ENCODE measurements at regions not wholly inside any gene's neighbourhood (a gene's known extent, or its start where the extent isn't known, plus 50 kb on each side); places are given as distances from the start of the nearest gene placed in this dataset.

DNA sequence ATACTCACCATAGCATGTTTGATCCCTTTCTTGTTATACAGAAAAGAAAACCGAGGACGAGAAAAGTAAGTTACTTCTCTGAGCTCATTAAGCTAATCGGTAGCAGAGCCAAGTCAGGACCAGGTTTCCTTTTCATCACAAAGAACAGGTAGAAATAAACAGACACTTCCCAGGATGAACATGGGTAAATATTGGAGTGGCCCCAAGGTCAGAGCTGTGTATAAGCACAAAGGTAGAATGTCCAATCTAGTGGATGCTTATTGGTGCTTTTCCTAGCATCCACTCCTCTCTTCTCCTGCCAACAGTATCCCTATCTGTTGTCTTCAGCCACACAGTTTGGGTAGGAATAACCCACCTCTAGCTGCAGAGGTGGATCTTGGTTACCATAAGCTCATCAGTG is 52.8 kb upstream of the THUMPD3 start:
- no peaks in the 10 kb centered on the region for H3K4me1 Mint-ChIP-seq
- intact Hi-C loops (cut with micrococcal nuclease) = no loop called here
- Histone ChIP-seq H4K20me1 (ENCODE audit: insufficient read depth, low read length) (no peaks in the 10 kb centered on the region), H3K36me3 (replicated peaks in 1 of 2; ENCODE audit: control insufficient read depth in 1 of 2, insufficient read depth in 2 of 2, low read length in 2 of 2) (no peaks in the 10 kb centered on the region), H3K4me3 (replicated peaks in 1 of 3; ENCODE audit: low read depth in 2 of 3, low read length in 3 of 3) (no peak overlapping the region), H3K27ac (ENCODE audit: low read depth in 1 of 2, low read length in 2 of 2) (no peak overlapping the region), H3K4me2 (replicated peaks; ENCODE audit: extremely low read depth, low read length, poor library complexity, severe bottlenecking) (no peak overlapping the region), H3K9ac (ENCODE audit: insufficient read depth, low read length, poor library complexity, severe bottlenecking) (no peak overlapping the region), H3K79me2 (ENCODE audit: insufficient read depth, low read length) (no peaks in the 10 kb centered on the region), H2AFZ (ENCODE audit: insufficient read depth, low read depth, low read length, poor library complexity, severe bottlenecking) (no peak overlapping the region), H3K27me3 (ENCODE audit: control insufficient read depth in 2 of 2, insufficient read depth in 2 of 2, low read length in 2 of 2) (no peaks in the 10 kb centered on the region), H3K9me3 (replicated peaks in 1 of 2; ENCODE audit: control insufficient read depth in 1 of 2, insufficient read depth in 1 of 2, low read length in 2 of 2) (no peaks in the 10 kb centered on the region), H3K4me1 (ENCODE audit: control insufficient read depth in 1 of 2, insufficient read depth in 2 of 2, low read length in 2 of 2) (no peaks in the 10 kb centered on the region)
- 100% methylated on average over 1 of the region's 3 CpGs for WGBS (ENCODE audit: insufficient coverage)
- peaks cover 3 to 6% (median 5%) of the 10 kb centered on the region in 3 donors for H3K27me3 Mint-ChIP-seq (ENCODE audit: low read depth in 3 of 3)
- H3K9me3 Mint-ChIP-seq = no peaks in the 10 kb centered on the region
- no peak overlapping the region for H3K27ac Mint-ChIP-seq
- TF ChIP-seq, protein P1, sequence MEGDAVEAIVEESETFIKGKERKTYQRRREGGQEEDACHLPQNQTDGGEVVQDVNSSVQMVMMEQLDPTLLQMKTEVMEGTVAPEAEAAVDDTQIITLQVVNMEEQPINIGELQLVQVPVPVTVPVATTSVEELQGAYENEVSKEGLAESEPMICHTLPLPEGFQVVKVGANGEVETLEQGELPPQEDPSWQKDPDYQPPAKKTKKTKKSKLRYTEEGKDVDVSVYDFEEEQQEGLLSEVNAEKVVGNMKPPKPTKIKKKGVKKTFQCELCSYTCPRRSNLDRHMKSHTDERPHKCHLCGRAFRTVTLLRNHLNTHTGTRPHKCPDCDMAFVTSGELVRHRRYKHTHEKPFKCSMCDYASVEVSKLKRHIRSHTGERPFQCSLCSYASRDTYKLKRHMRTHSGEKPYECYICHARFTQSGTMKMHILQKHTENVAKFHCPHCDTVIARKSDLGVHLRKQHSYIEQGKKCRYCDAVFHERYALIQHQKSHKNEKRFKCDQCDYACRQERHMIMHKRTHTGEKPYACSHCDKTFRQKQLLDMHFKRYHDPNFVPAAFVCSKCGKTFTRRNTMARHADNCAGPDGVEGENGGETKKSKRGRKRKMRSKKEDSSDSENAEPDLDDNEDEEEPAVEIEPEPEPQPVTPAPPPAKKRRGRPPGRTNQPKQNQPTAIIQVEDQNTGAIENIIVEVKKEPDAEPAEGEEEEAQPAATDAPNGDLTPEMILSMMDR (IDR thresholded peaks at IDR 0.05) = no peak
- H3K4me3 Mint-ChIP-seq = no peak overlapping the region
- DNase-seq = no peak
- no peaks in the 10 kb centered on the region for H3K36me3 Mint-ChIP-seq

DNA sequence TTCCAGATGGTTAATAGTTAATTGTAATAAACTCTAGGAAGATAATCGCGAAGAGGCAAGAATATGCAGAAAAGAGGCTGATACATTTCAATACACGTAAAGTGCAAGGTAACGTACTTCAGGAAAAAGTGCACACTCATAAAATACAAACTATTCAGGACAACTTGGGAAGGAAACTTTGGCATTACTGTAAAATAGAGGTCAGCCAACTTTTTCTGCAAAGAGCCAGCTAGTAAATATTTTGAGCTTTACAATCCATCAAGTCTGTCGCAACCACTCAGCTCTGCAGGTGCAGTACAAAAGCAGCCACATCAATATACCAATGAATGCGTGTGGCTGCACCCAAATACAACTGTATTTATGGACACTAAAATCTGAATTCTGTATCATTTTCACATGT is 51.6 kb upstream of the THUMPD3 start:
- H3K9ac ChIP-seq (ENCODE audit: insufficient read depth, low read length, poor library complexity, severe bottlenecking) = no peak overlapping the region
- WGBS (ENCODE audit: insufficient coverage) = 100% methylated on average over 2 of the region's 6 CpGs
- H2AFZ ChIP-seq (ENCODE audit: insufficient read depth, low read depth, low read length, poor library complexity, severe bottlenecking) = no peak overlapping the region
- H4K20me1 ChIP-seq (ENCODE audit: insufficient read depth, low read length) = no peaks in the 10 kb centered on the region
- no peaks in the 10 kb centered on the region for H3K9me3 ChIP-seq (replicated peaks in 1 of 2; ENCODE audit: control insufficient read depth in 1 of 2, insufficient read depth in 1 of 2, low read length in 2 of 2)
- TF ChIP-seq, protein P1 (IDR thresholded peaks at IDR 0.05) = no peak
- H3K4me3 Mint-ChIP-seq = no peak overlapping the region
- DNase-seq = no peak
- no peaks in the 10 kb centered on the region for H3K36me3 ChIP-seq (replicated peaks in 1 of 2; ENCODE audit: control insufficient read depth in 1 of 2, insufficient read depth in 2 of 2, low read length in 2 of 2)
- H3K27me3 ChIP-seq (ENCODE audit: control insufficient read depth in 2 of 2, insufficient read depth in 2 of 2, low read length in 2 of 2) = no peaks in the 10 kb centered on the region
- intact Hi-C loops (cut with micrococcal nuclease) = no loop called here
- peaks cover 3 to 9% (median 6%) of the 10 kb centered on the region in 3 donors for H3K27me3 Mint-ChIP-seq (ENCODE audit: low read depth in 3 of 3)
- no peak overlapping the region for H3K27ac ChIP-seq (ENCODE audit: low read depth in 1 of 2, low read length in 2 of 2)
- H3K4me1 ChIP-seq (ENCODE audit: control insufficient read depth in 1 of 2, insufficient read depth in 2 of 2, low read length in 2 of 2) = no peaks in the 10 kb centered on the region
- no peaks in the 10 kb centered on the region for H3K4me1 Mint-ChIP-seq
- H3K36me3 Mint-ChIP-seq = no peaks in the 10 kb centered on the region
- no peaks in the 10 kb centered on the region for H3K9me3 Mint-ChIP-seq
- H3K79me2 ChIP-seq (ENCODE audit: insufficient read depth, low read length) = no peaks in the 10 kb centered on the region
- no peak overlapping the region for H3K4me3 ChIP-seq (replicated peaks in 1 of 3; ENCODE audit: low read depth in 2 of 3, low read length in 3 of 3)
- peak overlapping the region in 1 of 7 donors; percentile 38 for H3K27ac Mint-ChIP-seq
- no peak overlapping the region for H3K4me2 ChIP-seq (replicated peaks; ENCODE audit: extremely low read depth, low read length, poor library complexity, severe bottlenecking)
